AG09319 (cell line): ENCODE measurements at regions not wholly inside any gene's neighbourhood (a gene's known extent, or its start where the extent isn't known, plus 50 kb on each side); places are given as distances from the start of the nearest gene placed in this dataset.

ENCODE experiments used
- DNase-seq: peaks from one replicate; pipeline ENCODE4 v3.0.0-alpha.2; 2010; ENCODE audit warnings: low read depth; ENCODE audit errors: extremely low read depth
- TF ChIP-seq, protein P1 (sequence below): IDR thresholded peaks from 2 replicates; pipeline ENCODE4 v1.5.1; 2011; ENCODE audit warnings: low read depth, mild to moderate bottlenecking, inconsistent platforms, low read length, moderate library complexity

DNA sequence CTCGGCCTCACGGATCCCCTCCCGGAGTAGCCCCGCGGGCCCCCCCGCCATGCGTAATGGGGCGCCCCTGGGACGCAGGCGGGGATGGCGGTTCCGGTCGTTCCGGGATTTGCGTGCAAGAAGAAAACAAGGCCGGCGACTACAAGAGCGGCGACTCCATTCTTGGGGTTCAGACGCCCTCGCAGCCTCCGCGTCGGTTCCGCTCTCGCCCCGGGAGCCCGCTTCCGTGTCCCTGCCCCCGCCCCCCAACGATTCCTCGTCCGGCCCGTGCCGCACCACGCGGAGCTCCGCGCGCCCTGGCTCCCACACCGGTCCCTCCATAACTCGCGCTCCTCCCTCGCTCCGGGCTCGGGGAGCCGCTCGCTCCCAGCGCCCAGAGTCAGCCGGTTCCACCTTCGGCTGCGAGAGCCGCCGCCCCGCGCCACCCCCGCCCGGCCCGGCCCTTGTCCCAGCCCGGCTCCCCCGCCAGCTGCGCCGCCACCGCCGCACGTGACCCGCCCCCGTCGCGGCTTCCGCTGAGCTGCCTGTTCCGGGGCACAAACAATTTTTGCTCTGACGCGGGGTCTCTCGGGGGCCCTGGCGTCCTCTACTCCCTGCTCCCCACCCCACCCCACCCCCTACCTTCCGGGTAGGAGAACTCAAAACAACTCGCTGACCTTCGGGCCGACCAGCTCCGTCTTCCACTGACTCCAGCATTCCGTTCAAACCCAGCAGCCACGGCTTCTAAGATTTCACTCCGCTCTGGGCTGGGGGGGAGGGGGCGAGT is 78.8 kb upstream of the BCOR start:
- no peak for DNase-seq
- TF ChIP-seq, protein P1, sequence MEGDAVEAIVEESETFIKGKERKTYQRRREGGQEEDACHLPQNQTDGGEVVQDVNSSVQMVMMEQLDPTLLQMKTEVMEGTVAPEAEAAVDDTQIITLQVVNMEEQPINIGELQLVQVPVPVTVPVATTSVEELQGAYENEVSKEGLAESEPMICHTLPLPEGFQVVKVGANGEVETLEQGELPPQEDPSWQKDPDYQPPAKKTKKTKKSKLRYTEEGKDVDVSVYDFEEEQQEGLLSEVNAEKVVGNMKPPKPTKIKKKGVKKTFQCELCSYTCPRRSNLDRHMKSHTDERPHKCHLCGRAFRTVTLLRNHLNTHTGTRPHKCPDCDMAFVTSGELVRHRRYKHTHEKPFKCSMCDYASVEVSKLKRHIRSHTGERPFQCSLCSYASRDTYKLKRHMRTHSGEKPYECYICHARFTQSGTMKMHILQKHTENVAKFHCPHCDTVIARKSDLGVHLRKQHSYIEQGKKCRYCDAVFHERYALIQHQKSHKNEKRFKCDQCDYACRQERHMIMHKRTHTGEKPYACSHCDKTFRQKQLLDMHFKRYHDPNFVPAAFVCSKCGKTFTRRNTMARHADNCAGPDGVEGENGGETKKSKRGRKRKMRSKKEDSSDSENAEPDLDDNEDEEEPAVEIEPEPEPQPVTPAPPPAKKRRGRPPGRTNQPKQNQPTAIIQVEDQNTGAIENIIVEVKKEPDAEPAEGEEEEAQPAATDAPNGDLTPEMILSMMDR = no peak

- TF ChIP-seq, protein P1 = no peak
- no peak for DNase-seq
Observed at GRCh38 chrX:40175511-40176350, 78.0 kb upstream of the BCOR start.

GRCh38 chrX:40174854-40175510 is 77.2 kb upstream of the BCOR start:
- no peak for DNase-seq
- TF ChIP-seq, protein P1 = no peak

GRCh38 chrX:40174001-40174853 is 76.5 kb upstream of the BCOR start:
- TF ChIP-seq, protein P1 = no peak
- no peak for DNase-seq

DNA sequence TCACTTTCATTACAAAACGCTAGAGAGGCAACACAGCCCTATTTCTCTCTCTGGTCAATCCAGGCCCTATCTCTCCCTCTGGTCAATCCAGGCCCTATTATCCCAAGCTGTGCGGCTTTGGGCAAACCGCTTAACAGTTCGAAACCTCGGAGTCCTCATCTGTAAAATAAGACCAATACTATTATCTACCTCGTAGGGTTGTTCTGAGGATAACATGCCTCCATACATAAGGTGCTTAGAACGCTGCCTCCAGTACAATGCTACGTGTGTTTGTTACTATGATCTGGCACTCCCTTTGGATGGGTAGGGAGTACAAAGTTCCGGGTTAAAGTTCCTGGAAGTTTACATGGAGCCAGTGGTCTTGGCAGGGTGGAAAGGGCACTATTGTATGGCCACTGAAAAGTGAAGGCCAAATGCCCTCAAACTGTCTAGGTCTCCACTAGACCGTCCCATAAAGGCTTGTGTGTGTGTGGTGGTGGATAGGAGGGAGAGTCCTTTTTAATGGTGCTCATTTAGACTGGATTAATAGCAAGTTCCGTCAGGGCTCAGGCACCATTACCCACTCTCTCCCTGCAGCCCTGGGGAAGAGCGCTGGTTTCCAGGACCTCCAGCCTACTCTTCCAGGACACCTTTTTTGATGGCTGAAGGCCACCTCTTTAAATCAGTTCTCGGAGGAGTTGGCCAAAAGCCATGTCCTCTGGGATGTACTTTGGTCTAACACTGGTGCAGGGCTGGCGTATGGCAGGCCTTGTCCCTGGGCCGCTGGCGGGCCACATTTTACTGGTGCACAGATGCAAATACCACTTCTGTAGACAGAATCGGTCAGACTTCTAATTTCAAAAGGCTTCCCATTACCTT is 75.6 kb upstream of the BCOR start:
- TF ChIP-seq, protein P1 = no peak
- DNase-seq = no peak
